NCI-H2196 treated with DMSO at 0.1 percent for 48 hours (cell line): ENCODE measurements at regions not wholly inside any gene's neighbourhood (a gene's known extent, or its start where the extent isn't known, plus 50 kb on each side); places are given as distances from the start of the nearest gene placed in this dataset.
"Not testable (repeated sequence)": the region's sequence is repeated elsewhere in the genome, so short reads cannot be mapped to it uniquely, and the experiment has no call there.

Source experiments
- DNase-seq: peaks from one replicate; lab custom pipeline; 2025; ENCODE audit not compliant: unreplicated experiment; lab: John Stamatoyannopoulos, UW

DNA sequence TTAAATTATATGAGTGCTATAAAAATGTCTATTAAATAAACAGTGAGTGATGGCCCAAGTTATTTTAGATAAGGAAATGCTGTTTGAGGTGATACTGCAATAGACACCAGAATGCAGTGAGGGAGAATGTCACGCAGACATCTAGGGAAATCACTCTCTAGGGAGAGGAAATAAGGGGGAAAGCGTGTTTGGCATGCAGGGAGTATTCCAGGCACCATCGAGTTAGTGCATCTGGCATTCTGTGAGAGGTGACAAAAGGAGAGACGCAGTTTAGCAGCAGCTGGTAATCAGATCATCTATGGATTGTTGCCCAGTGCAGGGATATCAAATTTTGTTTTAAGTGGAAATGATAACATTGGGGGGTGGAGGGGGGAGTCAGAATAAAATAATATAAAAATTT is 175.4 kb upstream of the NETO1 start:
- DNase-seq = no peak

- DNase-seq = no peak
These were observed 172.5 kb upstream of the NETO1 start for GRCh38 chr18:73040247-73040646.

DNA sequence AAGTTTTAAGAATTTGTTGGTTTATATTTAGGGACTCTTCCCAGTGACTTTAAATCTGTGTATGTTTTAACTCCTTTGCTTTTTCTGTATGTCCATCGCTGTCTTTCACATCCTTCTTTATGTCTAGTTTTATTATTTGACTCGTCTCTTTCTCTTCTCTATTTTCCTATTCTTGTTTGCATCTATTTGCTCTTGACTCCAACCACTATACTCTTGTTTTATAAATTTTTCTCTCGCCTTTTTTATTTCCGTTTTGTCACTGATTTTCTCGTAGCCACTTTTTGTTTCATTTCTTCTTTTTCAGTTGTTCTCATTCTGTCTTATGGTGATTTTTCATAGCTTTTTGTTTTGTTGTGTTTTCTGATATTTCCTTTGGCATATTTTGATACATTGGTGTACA is 170.5 kb upstream of the NETO1 start:
- no peak for DNase-seq

DNA sequence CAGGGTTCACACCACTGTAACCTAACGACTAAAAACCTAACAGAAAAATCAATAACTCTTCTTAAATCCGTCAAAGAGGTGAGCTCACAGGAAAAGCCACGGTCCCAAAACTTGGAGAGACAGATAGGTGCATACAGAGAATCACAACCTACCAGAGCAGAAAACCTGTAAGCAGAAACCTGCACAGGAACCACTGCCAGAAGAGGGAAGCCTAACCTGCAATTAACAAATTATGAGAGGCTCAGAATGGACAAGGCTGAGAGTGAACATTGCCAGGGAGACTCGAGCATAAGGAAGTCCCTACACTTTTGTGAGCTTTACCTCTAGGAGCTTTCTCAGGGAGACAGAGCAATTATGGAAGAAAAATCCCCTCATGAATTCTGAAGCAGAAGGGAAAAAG is 156.2 kb upstream of the NETO1 start:
- DNase-seq = no peak

GRCh38 chr18:73009691-73010090 is 141.9 kb upstream of the NETO1 start:
- no peak for DNase-seq

- no peak for DNase-seq
These were observed 140.1 kb upstream of the NETO1 start for GRCh38 chr18:73007915-73008308.

- DNase-seq = no peak
These were observed 139.6 kb upstream of the NETO1 start for GRCh38 chr18:73007195-73007914.

DNA sequence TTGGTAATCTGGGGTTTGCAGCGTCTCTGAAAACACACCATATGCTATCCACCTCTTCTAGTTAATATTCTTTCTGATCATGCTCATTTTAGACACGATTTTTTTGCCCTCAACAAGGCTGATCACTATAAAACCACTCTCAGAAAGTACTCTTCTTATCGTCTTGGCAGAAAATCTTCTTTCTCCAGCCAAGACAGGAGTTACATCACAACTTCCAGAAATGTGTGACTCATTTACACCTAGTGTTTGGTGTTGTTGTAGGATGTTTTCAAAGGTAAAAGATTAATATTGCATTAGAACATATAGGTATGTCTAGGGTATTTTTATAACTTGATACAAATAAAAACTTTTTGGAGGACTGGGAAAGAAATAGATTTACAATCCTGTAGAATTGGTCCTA is 138.5 kb upstream of the NETO1 start:
- no peak for DNase-seq

- no peak for DNase-seq
These were observed 136.5 kb upstream of the NETO1 start for GRCh38 chr18:73004260-73004659.

- DNase-seq = no peak
These were observed 132.3 kb upstream of the NETO1 start for GRCh38 chr18:72999971-73000607.

GRCh38 chr18:72995558-72995957 is 127.8 kb upstream of the NETO1 start:
- no peak for DNase-seq

DNA sequence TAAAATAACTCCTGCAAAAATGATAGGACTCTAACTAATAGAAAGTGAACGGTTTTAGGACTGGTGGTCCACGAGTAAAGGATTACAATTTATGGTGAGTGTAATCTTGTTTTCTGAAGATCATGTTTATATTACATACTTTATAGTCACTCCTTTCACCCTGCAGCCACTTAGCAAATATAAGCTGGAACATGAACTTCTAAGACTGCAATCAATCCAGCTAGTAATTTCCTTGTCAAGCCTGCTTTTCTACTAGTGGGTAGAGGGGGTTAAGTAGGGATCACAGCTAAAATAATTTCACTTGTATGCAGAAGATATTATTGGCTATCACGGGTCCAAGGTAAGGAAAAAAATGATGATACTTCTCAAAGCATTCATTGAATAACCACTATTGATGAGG is 125.5 kb upstream of the NETO1 start:
- DNase-seq = no peak

- no peak for DNase-seq
These were observed 123.6 kb upstream of the NETO1 start for GRCh38 chr18:72991379-72991778.

- DNase-seq = not testable (repeated sequence)
These were observed 119.8 kb upstream of the NETO1 start for GRCh38 chr18:72987570-72987969.

- DNase-seq = no peak
These were observed 118.3 kb upstream of the NETO1 start for GRCh38 chr18:72986103-72986502.

DNA sequence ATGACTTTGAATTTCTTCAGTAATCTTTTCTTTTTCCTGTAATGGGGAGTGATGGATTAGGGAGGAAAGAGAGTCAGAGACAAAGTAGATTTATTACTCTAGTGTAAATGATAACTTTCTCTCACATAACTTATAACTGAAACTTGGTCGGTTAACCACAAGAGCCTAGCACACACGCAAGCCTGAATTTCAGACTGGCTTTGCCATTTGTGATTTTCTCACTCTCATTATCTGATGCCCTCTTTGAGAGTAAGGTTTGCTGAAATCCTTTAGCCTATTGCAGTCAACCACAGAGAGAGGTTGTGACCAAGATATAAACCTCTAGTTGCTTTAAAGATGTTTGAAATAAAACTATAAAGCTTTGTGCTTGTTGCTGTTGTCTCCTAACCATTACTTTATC is 117.9 kb upstream of the NETO1 start:
- DNase-seq = no peak

DNA sequence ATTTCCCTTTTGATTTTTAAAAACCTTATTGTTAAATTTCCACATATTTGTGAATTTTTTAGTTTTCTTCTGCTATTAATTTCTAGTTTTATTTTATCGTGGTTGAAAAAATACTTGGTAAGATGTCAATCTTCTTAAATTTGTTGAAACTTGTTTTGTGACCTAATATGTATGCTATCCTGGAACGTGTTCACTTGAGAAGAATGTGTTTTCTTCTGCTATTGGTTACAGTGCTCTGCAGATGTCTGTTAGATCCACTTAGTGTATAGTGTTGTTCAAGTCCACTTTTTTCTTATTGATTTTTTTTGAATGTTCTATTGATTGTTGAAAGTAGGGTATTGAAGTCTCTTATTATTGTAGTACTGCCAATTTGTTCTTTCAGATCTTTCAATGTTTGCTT is 116.5 kb upstream of the NETO1 start:
- DNase-seq = no peak

GRCh38 chr18:72973841-72974240 is 106.1 kb upstream of the NETO1 start:
- DNase-seq = no peak

DNA sequence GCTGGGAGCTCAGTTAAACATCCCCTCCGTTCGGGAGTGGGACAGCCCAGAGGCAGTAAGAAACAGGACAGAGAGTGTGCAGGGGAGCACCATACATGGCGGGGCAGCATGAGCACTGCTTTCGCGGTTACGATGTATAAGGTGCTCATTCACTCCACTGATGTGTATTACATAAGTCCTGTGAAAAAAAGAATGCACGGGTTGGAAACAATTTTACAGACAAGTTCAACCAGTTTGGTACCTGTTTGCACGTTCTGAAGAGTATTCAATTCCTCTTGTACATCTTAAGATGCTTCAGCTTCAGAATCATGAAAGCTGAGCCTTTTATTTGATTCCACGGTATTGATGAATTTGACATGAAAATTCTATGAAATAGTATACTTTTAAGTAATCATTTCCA is 97.8 kb upstream of the NETO1 start:
- no peak for DNase-seq

GRCh38 chr18:72958195-72958594 is 90.4 kb upstream of the NETO1 start:
- not testable (repeated sequence) for DNase-seq

GRCh38 chr18:72948439-72948838 is 80.7 kb upstream of the NETO1 start:
- DNase-seq = no peak

DNA sequence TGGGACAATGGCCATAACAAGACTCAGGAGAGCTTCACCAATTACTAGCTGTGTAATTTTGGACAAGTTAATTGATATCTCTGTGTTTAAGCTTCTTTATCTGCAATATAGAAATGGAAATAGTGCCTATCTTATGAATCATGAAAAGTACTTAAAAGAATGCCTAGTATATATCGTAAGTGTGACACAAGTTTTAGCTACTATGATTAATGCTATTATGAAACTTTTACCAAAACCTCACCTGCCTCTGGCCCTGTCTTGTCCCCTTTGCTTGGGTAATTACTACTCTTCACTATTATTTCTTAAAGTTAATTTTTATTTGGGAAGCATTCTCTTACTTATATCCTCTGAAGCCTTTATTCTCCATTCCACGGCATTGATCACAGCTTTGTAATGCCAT is 75.0 kb upstream of the NETO1 start:
- no peak for DNase-seq

DNA sequence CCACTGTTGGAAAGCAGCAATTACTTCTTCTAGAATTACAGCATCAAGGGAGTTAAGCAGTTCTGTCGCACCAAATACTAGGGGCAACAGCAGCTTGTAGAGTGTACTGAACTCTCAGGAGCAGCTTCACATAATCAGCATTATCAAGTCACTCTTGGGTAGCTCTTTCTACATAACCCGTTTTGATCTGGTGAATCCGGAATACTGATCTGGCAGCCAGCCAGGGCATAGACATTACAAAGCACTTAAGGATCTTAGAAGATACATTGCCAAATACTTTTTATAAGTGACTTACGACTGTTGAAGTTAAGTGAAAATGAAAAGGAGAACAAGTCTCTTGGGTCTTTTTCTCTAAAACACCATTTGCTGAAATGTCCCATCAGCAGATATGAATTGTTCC is 73.2 kb upstream of the NETO1 start:
- no peak for DNase-seq
